A549 (cell line): ENCODE measurements at regions not wholly inside any gene's neighbourhood (a gene's known extent, or its start where the extent isn't known, plus 50 kb on each side); places are given as distances from the start of the nearest gene placed in this dataset.

Experiments used
- EHF ChIP-seq: fragments of 250-450 bp; sonication (Bioruptor Pico); IDR thresholded peaks from 2 replicates; pipeline ENCODE4 v1.5.0; 2020; ENCODE audit warnings: mild to moderate bottlenecking
- POLR2A ChIP-seq: IDR thresholded peaks from 2 replicates; pipeline ENCODE4 v1.6.1; 2012; ENCODE audit warnings: mild to moderate bottlenecking, low read length
- RNF2 ChIP-seq: fragments of 200-600 bp; sonication (generic); IDR thresholded peaks from 2 replicates; pipeline ENCODE4 v1.6.1; 2016; ENCODE audit warnings: low read depth, mild to moderate bottlenecking, antibody characterized with exemption, moderate library complexity, borderline replicate concordance
- TF ChIP-seq, protein P1 (sequence below): IDR thresholded peaks from 2 replicates; pipeline ENCODE4 v1.6.1; 2012
- TF ChIP-seq, protein P2 (sequence below): fragments of >200 bp; sonication (Bioruptor Twin); formaldehyde crosslinking; IDR thresholded peaks from 3 replicates; pipeline ENCODE4 v1.5.1; 2016

DNA sequence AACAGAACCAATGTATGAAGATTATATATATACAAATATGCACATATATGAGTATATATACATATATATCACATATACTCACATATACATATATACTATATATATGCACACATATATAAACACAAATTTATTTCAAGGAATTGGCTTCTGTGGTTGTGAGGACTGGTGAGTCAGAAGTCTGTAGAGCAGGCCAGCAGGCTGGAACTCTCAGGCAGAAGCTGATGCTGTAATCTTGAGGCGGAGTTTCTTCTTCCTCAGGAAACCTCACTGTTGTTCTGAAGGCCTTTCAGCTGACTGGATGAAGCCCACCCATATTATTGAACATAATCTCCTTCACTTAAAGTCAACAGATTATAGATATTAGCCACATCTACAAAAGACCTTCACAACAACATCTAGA, 143.9 kb upstream of the CREB1 start:
- TF ChIP-seq RNF2: no peak
- TF ChIP-seq POLR2A: no peak
- TF ChIP-seq, protein P1, sequence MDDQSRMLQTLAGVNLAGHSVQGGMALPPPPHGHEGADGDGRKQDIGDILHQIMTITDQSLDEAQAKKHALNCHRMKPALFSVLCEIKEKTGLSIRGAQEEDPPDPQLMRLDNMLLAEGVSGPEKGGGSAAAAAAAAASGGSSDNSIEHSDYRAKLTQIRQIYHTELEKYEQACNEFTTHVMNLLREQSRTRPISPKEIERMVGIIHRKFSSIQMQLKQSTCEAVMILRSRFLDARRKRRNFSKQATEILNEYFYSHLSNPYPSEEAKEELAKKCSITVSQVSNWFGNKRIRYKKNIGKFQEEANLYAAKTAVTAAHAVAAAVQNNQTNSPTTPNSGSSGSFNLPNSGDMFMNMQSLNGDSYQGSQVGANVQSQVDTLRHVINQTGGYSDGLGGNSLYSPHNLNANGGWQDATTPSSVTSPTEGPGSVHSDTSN: no peak
- TF ChIP-seq, protein P2, sequence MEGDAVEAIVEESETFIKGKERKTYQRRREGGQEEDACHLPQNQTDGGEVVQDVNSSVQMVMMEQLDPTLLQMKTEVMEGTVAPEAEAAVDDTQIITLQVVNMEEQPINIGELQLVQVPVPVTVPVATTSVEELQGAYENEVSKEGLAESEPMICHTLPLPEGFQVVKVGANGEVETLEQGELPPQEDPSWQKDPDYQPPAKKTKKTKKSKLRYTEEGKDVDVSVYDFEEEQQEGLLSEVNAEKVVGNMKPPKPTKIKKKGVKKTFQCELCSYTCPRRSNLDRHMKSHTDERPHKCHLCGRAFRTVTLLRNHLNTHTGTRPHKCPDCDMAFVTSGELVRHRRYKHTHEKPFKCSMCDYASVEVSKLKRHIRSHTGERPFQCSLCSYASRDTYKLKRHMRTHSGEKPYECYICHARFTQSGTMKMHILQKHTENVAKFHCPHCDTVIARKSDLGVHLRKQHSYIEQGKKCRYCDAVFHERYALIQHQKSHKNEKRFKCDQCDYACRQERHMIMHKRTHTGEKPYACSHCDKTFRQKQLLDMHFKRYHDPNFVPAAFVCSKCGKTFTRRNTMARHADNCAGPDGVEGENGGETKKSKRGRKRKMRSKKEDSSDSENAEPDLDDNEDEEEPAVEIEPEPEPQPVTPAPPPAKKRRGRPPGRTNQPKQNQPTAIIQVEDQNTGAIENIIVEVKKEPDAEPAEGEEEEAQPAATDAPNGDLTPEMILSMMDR: no peak
- TF ChIP-seq EHF: no peak
